Naive thymus-derived CD4-positive, alpha-beta T cell (primary cell): ENCODE measurements at regions not wholly inside any gene's neighbourhood (a gene's known extent, or its start where the extent isn't known, plus 50 kb on each side); places are given as distances from the start of the nearest gene placed in this dataset.

Source experiments
- ATAC-seq: fragments of 150-1000 bp; cut with Tn5 transposase; 2 replicates; pipeline ENCODE4 v1.10.0; 2021; ENCODE audit warnings: mild to moderate bottlenecking, moderate library complexity
- CTCF ChIA-PET: fragments of 350-600 bp; sonication (Branson Sonifier 250); formaldehyde crosslinking; loops from one replicate; lab custom pipeline; 2021; ENCODE audit warnings: antibody characterized with exemption; lab: Charles Lee
- POLR2A ChIA-PET: fragments of 350-600 bp; sonication (Branson Sonifier 250); formaldehyde crosslinking; loops from one replicate; lab custom pipeline; 2021; ENCODE audit warnings: antibody characterized with exemption, inconsistent platforms; lab: Charles Lee
- DNase-seq, 9 donors: peaks; one replicate each; pipeline versions ENCODE4 v3.0.0 to v3.0.0-alpha.2; 2020 to 2022; ENCODE audit warnings: mixed read lengths in 1 of 9
- H3K27ac ChIP-seq: one replicate; pipeline ENCODE4 v1.7.0; 2013; ENCODE audit warnings: mild to moderate bottlenecking, low read depth, low read length, moderate library complexity
- H3K27me3 ChIP-seq, 2 donors: one replicate each; pipeline ENCODE4 v1.7.0; 2013; ENCODE audit warnings: low read length in 2 of 2, mild to moderate bottlenecking in 2 of 2, moderate library complexity in 2 of 2; ENCODE audit not compliant: control insufficient read depth in 2 of 2, insufficient read depth in 2 of 2
- H3K36me3 ChIP-seq, 3 experiments: 1 replicate in 2 of 3; 2 replicates in 1 of 3; pipeline ENCODE4 v1.7.0; 2013; ENCODE audit warnings: low read length in 3 of 3, mild to moderate bottlenecking in 3 of 3, moderate library complexity in 1 of 3; ENCODE audit not compliant: insufficient read depth in 3 of 3, control insufficient read depth in 2 of 3
- H3K4me1 ChIP-seq, 2 donors: one replicate each; pipeline ENCODE4 v1.7.0; 2013; ENCODE audit warnings: low read length in 2 of 2, mild to moderate bottlenecking in 2 of 2, moderate library complexity in 1 of 2; ENCODE audit not compliant: control insufficient read depth in 2 of 2, insufficient read depth in 2 of 2
- H3K4me3 ChIP-seq: 2 replicates; pipeline ENCODE4 v1.7.0; 2013; ENCODE audit warnings: mild to moderate bottlenecking, low read length
- H3K9me3 ChIP-seq, 3 experiments: 1 replicate in 2 of 3; 2 replicates in 1 of 3; pipeline ENCODE4 v1.7.0; 2013; ENCODE audit warnings: low read length in 3 of 3; ENCODE audit not compliant: control insufficient read depth in 2 of 3
- H3K27ac Mint-ChIP-seq, 9 donors: one replicate each; pipeline ENCODE4 v1.8.0; 2020 to 2022; ENCODE audit warnings: mixed read lengths in 9 of 9, mild to moderate bottlenecking in 8 of 9, moderate library complexity in 5 of 9, inconsistent platforms in 2 of 9
- H3K27me3 Mint-ChIP-seq, 5 donors: one replicate each; pipeline ENCODE4 v1.8.0; 2021 to 2022; ENCODE audit warnings: mixed read lengths in 5 of 5, mild to moderate bottlenecking in 1 of 5
- H3K36me3 Mint-ChIP-seq, 5 donors: one replicate each; pipeline ENCODE4 v1.8.0; 2020 to 2022; ENCODE audit warnings: mixed read lengths in 5 of 5, mild to moderate bottlenecking in 3 of 5, inconsistent platforms in 1 of 5
- H3K4me1 Mint-ChIP-seq, 7 donors: one replicate each; pipeline ENCODE4 v1.8.0; 2020 to 2022; ENCODE audit warnings: mixed read lengths in 7 of 7, mild to moderate bottlenecking in 3 of 7, inconsistent platforms in 1 of 7
- H3K4me3 Mint-ChIP-seq, 10 donors: one replicate each; pipeline ENCODE4 v1.8.0; 2020 to 2022; ENCODE audit warnings: mild to moderate bottlenecking in 10 of 10, mixed read lengths in 10 of 10, moderate library complexity in 6 of 10, inconsistent platforms in 2 of 10
- H3K9me3 Mint-ChIP-seq, 11 donors: one replicate each; pipeline ENCODE4 v1.8.0; 2020 to 2022; ENCODE audit warnings: mixed read lengths in 11 of 11, mild to moderate bottlenecking in 4 of 11, inconsistent platforms in 1 of 11, moderate library complexity in 1 of 11
- intact Hi-C, 2 donors: fragments of 100-400 bp; cut with micrococcal nuclease; formaldehyde crosslinking; loops; one replicate each; pipeline ENCODE4 v1.15.1; 2023

GRCh38 chr5:105640328-105640727 is 2030.4 kb downstream of the EFNA5 start:
- Mint-ChIP-seq H3K9me3 (peaks cover 0 to 12% (median 3%) of the 10 kb centered on the region in 11 donors), H3K27me3 (no peaks in the 10 kb centered on the region), H3K27ac (no peak overlapping the region), H3K4me3 (no peak overlapping the region), H3K36me3 (no peaks in the 10 kb centered on the region), H3K4me1 (no peaks in the 10 kb centered on the region)
- ChIA-PET POLR2A (no interaction called here), CTCF (no interaction called here)
- DNase-seq = no peak
- H3K9me3 ChIP-seq = no peaks in the 10 kb centered on the region
- H3K4me1 ChIP-seq = no peaks in the 10 kb centered on the region
- H3K27me3 ChIP-seq = no peaks in the 10 kb centered on the region
- ATAC-seq = no peak
- H3K4me3 ChIP-seq = no peak overlapping the region
- no peaks in the 10 kb centered on the region for H3K36me3 ChIP-seq
- H3K27ac ChIP-seq = no peak overlapping the region
- intact Hi-C loops = no loop called here

DNA sequence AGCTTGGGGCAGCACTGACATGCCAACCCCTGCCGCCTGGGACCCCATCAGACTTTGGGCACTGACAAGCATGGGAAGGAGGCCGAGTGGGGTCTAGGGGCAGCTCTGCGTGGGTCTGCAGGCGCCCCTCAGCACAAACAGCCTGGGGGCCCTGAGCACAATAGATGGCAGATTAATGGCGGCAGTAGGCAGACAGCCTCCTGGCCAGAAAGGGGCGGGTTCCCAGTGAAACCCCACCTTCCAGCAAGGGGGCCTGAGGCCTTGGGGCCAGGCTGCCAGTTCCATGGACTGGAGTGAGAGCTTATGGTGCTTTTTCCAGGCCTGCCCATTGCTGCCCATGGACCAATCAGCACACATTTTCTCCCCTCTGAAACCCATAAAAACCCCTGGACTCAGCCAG is 2031.2 kb downstream of the EFNA5 start:
- H3K36me3 Mint-ChIP-seq = no peaks in the 10 kb centered on the region
- ChIA-PET CTCF (no interaction called here), POLR2A (no interaction called here)
- Histone ChIP-seq H3K4me1 (no peaks in the 10 kb centered on the region), H3K27me3 (no peaks in the 10 kb centered on the region), H3K36me3 (no peaks in the 10 kb centered on the region), H3K27ac (no peak overlapping the region), H3K9me3 (no peaks in the 10 kb centered on the region), H3K4me3 (no peak overlapping the region)
- no peak overlapping the region for H3K4me3 Mint-ChIP-seq
- no peak for DNase-seq
- H3K27me3 Mint-ChIP-seq = no peaks in the 10 kb centered on the region
- no peak overlapping the region for H3K27ac Mint-ChIP-seq
- H3K4me1 Mint-ChIP-seq = no peaks in the 10 kb centered on the region
- intact Hi-C loops = no loop called here
- H3K9me3 Mint-ChIP-seq = peaks cover 0 to 9% (median 3%) of the 10 kb centered on the region in 11 donors
- no peak for ATAC-seq

DNA sequence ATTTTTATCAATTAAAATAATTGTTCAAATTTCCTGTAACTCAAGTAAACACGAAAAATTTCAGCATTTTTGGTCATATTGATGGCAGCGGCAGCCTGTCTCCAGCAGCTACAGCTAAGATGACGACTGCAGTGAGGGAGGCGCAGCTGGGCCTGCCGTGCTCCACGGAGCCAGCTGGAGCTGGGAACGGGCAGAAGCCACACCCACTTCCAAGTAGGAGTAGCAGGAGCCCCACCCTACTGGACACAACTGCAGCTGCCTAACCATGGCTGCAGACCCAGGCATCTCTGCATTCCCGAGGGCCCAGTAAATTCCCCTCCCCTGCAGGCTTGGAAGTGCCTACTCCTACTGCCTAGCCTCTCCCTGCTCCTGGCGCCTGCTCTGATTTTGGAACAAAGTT is 2031.7 kb downstream of the EFNA5 start:
- POLR2A ChIA-PET = no interaction called here
- no peak overlapping the region for H3K4me3 ChIP-seq
- H3K9me3 Mint-ChIP-seq = peaks cover 0 to 6% (median 3%) of the 10 kb centered on the region in 11 donors

DNA sequence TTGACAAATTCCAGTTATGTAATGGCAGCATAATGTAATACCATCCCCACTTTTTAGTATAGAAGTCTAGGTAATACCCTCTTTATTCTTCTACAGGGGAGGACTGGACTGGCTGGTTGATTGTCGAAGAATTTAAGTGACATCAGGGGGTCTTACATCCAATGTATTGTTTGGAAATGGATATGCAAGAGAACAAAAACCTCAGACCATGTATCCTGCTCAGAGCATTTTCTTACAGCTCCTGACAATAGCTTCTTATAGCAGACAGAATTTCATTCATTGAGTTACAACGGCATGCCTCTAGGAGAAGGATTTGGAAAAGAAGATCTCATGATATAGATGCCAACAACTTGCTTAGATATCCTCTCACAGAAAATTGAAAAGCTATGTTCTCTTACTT is 2032.3 kb downstream of the EFNA5 start:
- Histone ChIP-seq H3K27ac (no peak overlapping the region), H3K36me3 (no peaks in the 10 kb centered on the region), H3K9me3 (no peaks in the 10 kb centered on the region), H3K27me3 (no peaks in the 10 kb centered on the region), H3K4me1 (no peaks in the 10 kb centered on the region), H3K4me3 (no peak overlapping the region)
- no peaks in the 10 kb centered on the region for H3K36me3 Mint-ChIP-seq
- intact Hi-C loops = no loop called here
- H3K27ac Mint-ChIP-seq = no peak overlapping the region
- no peak for ATAC-seq
- H3K4me1 Mint-ChIP-seq = no peaks in the 10 kb centered on the region
- peaks cover 0 to 6% (median 3%) of the 10 kb centered on the region in 11 donors for H3K9me3 Mint-ChIP-seq
- ChIA-PET CTCF (no interaction called here), POLR2A (no interaction called here)
- no peak for DNase-seq
- no peaks in the 10 kb centered on the region for H3K27me3 Mint-ChIP-seq
- no peak overlapping the region for H3K4me3 Mint-ChIP-seq

More for the DNA sequence above, 2031.7 kb downstream of the EFNA5 start:
- no peak overlapping the region for H3K27ac Mint-ChIP-seq
- H3K9me3 ChIP-seq = no peaks in the 10 kb centered on the region
- intact Hi-C loops = no loop called here
- no peaks in the 10 kb centered on the region for H3K36me3 Mint-ChIP-seq
- no peaks in the 10 kb centered on the region for H3K4me1 ChIP-seq
- DNase-seq (no peak), ATAC-seq (no peak)
- no peaks in the 10 kb centered on the region for H3K27me3 ChIP-seq
- CTCF ChIA-PET = no interaction called here
- H3K27me3 Mint-ChIP-seq = no peaks in the 10 kb centered on the region
- no peaks in the 10 kb centered on the region for H3K4me1 Mint-ChIP-seq
- no peaks in the 10 kb centered on the region for H3K36me3 ChIP-seq
- H3K4me3 Mint-ChIP-seq = no peak overlapping the region
- no peak overlapping the region for H3K27ac ChIP-seq

GRCh38 chr5:105632043-105632442 is 2038.7 kb downstream of the EFNA5 start:
- H3K36me3 ChIP-seq = no peaks in the 10 kb centered on the region
- intact Hi-C loops = no loop called here
- no peaks in the 10 kb centered on the region for H3K4me1 Mint-ChIP-seq
- H3K27me3 ChIP-seq = no peaks in the 10 kb centered on the region
- ChIA-PET CTCF (no interaction called here), POLR2A (no interaction called here)
- DNase-seq = no peak
- no peak overlapping the region for H3K4me3 Mint-ChIP-seq
- no peaks in the 10 kb centered on the region for H3K9me3 ChIP-seq
- no peak for ATAC-seq
- H3K27me3 Mint-ChIP-seq = no peaks in the 10 kb centered on the region
- H3K4me1 ChIP-seq = no peaks in the 10 kb centered on the region
- peaks cover 0 to 9% (median 4%) of the 10 kb centered on the region in 11 donors for H3K9me3 Mint-ChIP-seq
- no peaks in the 10 kb centered on the region for H3K36me3 Mint-ChIP-seq
- no peak overlapping the region for H3K4me3 ChIP-seq
- no peak overlapping the region for H3K27ac Mint-ChIP-seq
- no peak overlapping the region for H3K27ac ChIP-seq

DNA sequence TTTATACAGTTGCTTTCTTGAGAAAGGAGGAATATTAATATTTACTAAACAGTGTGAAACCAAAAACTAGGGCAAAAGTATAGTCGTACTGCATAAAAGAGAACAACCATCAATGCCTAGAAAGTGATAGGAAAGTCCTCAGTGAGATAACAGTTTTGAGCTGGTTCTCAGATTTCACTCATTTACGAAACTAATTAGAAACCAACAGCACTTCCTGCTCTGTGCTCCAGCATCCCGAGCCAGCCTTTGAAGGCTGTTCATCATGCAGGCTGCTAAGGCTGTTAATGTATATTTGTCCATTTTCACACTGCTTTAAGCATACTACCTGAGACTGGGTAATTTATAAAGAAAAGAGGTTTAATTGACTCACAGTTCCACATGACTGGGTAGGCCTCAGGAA is 2039.9 kb downstream of the EFNA5 start:
- DNase-seq = no peak
- no peaks in the 10 kb centered on the region for H3K36me3 ChIP-seq
- Mint-ChIP-seq H3K27me3 (no peaks in the 10 kb centered on the region), H3K4me1 (no peaks in the 10 kb centered on the region), H3K27ac (no peak overlapping the region), H3K4me3 (no peak overlapping the region), H3K36me3 (no peaks in the 10 kb centered on the region), H3K9me3 (peaks cover 0 to 14% (median 3%) of the 10 kb centered on the region in 11 donors)
- ATAC-seq = no peak
- no peak overlapping the region for H3K27ac ChIP-seq
- intact Hi-C loops = no loop called here
- no peak overlapping the region for H3K4me3 ChIP-seq
- no peaks in the 10 kb centered on the region for H3K27me3 ChIP-seq
- POLR2A ChIA-PET = no interaction called here
- CTCF ChIA-PET = no interaction called here
- no peaks in the 10 kb centered on the region for H3K9me3 ChIP-seq
- H3K4me1 ChIP-seq = no peaks in the 10 kb centered on the region

- Histone ChIP-seq H3K27me3 (no peaks in the 10 kb centered on the region), H3K27ac (no peak overlapping the region), H3K4me1 (no peaks in the 10 kb centered on the region), H3K4me3 (no peak overlapping the region), H3K36me3 (no peaks in the 10 kb centered on the region), H3K9me3 (no peaks in the 10 kb centered on the region)
- peaks cover 0 to 12% (median 2%) of the 10 kb centered on the region in 11 donors for H3K9me3 Mint-ChIP-seq
- no peaks in the 10 kb centered on the region for H3K4me1 Mint-ChIP-seq
- no peak for ATAC-seq
- POLR2A ChIA-PET = no interaction called here
- DNase-seq = no peak
- H3K27me3 Mint-ChIP-seq = no peaks in the 10 kb centered on the region
- H3K36me3 Mint-ChIP-seq = no peaks in the 10 kb centered on the region
- H3K27ac Mint-ChIP-seq = no peak overlapping the region
- H3K4me3 Mint-ChIP-seq = no peak overlapping the region
- intact Hi-C loops = no loop called here
- CTCF ChIA-PET = no interaction called here
Measured at GRCh38 chr5:105619725-105620124, 2051.0 kb downstream of the EFNA5 start.
